Stromal cell of bone marrow (primary cell): ENCODE measurements at regions not wholly inside any gene's neighbourhood (a gene's known extent, or its start where the extent isn't known, plus 50 kb on each side); places are given as distances from the start of the nearest gene placed in this dataset.

Experiments
- DNase-seq: peaks from one replicate; pipeline ENCODE4 v3.0.0-alpha.2; 2012; ENCODE audit warnings: low read depth

DNA sequence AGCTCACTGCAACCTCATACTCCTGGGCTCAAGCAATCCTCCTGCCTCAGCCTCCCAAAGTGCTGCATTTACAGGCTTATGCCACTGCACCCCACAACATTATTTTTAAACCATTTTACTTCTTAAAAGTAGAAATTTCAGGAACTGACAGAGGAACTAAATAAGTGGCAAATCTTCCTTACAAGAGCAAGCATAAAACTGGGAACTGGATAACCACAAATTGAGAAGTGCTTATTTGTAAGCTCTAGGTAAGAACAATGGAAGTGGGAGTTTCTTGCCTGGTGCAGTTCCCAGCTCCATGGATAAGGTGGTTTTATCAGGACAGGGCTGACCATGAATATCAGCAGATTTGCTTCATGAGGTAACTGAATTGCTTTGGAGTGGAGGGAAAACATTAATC lies 655.2 kb downstream of the DIPK2A start:
- DNase-seq: no peak

DNA sequence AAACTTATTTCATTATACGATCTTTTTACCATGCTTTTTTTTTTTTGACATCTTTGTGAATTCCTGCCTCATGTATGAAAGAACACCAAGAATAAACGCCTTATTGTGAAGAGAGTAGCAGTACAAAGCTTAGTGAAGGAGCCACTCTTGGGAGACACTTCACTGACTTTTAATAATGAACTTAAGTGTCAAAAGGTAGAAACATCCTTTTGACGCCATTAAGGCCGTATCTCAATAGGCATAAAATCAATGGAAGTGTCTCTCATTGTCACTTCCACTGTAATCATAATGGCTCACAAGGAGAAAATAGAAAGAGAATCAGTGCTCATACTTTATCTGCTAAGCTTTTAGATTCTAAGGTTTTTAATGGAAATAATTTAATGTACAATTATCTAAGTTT lies 657.8 kb downstream of the DIPK2A start:
- no peak for DNase-seq

DNA sequence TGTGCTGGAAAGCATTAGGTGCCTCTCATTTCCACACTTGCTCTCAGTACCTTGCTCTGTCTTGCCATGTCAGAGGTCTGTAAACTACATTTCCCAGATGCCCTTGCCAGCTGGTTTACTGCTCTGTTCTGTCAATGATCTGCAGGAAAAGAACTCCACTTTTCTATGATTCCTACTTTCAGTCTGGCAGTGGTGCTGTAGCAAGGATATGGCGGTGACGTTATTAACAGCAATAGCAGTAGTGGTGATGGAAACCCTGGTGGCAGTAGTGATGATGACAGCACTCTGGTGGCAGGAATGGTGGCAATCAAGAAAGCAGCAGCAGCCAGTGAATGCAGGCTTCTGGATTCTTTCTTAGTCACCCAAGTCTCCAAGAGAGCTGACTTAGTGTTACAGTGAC lies 665.2 kb downstream of the DIPK2A start:
- DNase-seq: no peak

DNA sequence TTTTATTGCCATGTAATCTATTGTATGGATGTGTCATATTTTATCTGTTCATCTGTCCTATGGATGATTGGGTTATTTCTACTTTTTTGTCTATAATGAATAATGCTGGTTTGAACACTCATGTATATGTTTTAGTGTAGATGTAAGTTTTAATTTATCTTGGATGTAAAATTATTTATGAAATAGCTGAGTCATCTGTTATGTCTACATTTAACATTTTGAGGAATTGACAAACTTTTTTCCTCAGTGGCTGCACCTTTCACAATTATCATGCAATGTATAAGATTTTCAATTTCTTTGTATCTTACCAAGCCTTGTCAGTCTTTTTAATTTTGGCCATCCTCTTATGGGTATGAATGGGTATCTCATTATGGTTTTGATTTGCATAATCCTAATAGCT lies 666.4 kb downstream of the DIPK2A start:
- no peak for DNase-seq

DNA sequence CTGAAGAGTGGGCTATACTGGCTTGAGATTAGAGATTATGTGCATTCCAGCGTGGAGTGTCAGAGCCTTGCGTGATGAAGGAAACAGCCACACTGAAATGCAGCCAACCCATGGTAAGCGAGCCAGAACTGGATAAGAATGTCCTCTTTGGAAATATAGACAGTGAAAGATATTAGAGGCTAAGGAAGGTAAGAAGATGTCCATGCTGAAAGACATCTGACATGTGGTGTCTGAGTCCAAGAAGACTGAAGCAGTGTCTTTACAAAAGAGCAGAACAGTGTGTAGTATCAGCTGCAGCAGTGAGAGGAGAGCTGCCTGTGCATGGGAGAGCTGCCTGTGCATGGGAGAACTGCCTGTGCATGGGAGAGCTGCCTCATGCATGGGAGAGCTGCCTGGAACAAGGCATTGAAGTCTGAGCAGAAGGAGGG lies 672.2 kb downstream of the DIPK2A start:
- peak; percentile 18 for DNase-seq

DNA sequence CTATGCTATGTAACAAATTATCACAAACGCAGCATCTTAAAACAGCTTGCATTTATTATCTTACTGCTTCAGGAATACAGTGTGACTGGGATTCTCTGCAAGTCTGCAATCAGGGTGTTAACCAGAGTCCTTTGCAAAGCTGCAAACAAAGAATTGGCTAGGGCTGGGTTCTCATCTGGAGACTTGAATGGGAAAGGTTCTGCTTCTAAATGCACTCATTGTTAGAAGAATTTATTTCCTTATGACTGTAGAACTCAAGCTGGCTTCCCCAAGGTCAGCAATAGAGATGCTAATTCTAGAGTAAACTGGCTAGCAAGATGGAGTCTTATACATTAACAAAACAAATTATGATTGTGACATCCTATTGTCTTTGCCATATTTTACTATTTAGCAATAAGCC lies 673.7 kb downstream of the DIPK2A start:
- DNase-seq: no peak

DNA sequence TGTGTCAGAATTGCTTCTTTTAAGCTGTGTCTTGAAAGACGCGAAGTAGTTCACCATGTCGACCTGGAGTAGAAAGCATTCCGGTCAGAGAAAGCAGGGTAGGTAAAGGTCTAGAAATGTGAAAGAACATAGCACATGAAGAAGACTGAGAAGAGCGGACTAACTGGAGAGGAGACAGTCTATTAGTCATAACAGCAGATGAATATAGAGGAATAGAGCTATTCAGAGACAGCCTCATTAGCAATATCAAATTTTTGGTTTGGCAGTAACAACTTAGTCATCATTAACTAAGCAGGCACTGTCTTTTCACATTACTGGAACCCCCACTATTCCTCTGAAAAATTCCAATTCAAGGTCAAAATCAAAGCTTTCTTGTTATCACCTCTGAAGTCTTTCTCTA lies 678.8 kb downstream of the DIPK2A start:
- no peak for DNase-seq

DNA sequence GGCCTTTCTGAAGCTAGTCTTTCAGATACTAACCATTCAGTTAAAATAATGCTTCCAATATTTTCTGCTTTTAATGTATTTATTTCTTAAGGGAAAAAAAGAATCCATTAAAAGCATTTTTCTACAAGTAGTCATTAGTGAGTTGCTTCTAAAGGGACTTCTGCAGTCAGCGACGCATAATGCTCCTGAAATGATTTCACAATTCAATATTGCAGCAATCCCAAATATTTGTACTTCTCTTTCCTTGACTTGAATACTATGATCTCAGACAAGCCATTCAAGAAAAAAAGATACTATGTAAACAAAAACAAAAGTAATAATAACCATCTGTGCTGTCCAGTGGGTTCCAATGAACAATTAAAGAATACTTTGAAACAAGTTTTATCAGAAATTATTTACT lies 681.0 kb downstream of the DIPK2A start:
- DNase-seq: peak; percentile 25

DNA sequence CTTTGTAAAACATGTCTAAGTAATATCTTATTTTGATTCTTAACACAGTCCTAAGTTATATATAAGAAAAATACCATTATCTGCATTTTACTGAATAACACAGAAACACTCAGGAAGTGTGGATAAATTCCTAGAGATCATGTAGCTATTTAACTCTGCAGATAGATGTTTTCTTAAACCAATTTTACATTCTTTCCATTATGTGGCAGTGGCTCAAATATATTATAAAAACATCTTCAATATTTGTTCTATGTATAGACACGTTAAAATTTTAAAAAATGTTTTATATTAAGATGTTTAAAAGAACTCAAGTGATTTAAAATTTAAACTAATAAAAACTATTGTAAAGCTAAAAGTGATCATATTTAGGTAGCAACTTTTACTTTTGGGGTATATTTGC lies 683.8 kb downstream of the DIPK2A start:
- no peak for DNase-seq

DNA sequence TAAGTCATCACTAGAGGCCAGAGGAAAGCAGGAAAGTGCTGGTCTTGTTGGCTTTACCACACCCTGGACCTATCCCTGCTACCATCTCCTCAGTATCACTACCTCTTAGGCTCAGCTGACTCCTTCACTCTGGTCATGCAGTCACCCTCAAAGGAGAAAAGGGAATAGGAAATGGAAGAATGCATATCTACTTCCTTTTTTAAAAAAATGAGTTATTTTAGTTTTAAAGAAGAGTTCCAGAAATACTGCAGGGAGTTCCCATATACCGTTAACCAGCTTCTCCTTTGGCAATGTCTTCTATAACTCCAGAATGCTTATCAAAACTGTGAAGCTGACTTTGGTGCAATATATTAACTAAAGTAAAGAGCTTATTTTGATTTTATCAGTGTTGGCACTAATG lies 688.6 kb downstream of the DIPK2A start:
- DNase-seq: no peak

DNA sequence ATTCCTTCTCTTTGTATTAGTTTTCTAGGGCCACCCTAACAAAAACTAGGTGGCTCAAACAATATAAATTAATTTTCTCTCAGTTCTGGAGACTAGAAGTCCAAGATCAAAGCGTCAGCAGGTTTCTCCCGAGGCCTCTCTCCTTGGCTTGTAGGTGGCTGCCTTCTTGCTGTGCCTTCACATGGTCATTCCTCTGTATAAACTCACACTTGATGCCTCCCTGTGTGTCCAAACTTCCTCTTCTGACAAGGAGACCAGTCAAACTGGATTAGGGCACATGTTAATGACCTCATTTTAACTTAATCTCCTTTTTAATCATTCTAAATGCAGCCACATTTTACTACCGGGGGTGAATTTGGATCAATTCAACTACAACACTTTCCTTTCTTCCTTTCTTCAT lies 691.1 kb downstream of the DIPK2A start:
- no peak for DNase-seq

DNA sequence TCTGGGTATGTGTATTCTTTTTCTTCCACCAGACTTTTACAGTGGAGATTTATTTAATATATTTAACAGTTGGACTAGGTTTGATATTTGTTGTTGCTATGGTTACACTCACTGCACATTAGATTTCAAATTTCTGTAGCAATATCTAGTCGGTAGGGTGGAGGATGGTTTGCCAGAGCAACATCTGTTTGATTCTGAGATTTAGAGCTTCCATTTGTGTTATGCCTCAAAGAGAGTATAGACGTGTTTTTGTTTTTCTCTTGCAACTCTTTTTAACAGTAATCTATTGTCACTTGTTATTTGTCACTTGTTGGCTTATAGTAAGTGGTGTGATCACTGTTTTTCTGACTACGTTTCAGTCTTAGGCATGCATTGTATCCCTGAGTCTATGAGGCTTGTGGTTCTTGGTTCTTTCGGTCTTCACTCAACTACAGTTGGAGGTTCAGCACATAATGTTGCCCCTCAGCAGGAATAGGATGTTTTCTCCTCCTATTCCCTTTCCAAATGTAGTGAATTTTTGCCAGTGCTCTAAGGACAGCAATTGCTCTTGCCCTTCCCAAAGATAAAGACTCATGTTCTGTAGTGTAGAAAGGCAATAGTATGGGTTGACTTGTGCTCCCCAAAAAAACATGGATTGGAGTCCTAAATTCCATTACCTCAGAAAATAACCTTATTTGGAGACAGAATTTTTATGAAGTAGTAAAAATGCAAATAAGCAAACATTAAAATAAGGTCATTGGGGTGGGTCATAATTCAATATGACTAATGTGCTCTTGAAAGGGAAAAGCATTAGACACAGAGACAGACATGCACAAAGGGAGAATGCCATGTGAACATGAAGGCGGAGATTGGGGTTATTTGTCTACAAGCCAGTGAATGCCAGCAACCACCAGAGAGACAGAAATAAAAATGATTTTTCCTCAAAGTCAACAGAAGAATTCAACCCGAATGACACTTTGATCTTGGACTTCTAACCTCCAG lies 692.1 kb downstream of the DIPK2A start:
- no peak for DNase-seq

DNA sequence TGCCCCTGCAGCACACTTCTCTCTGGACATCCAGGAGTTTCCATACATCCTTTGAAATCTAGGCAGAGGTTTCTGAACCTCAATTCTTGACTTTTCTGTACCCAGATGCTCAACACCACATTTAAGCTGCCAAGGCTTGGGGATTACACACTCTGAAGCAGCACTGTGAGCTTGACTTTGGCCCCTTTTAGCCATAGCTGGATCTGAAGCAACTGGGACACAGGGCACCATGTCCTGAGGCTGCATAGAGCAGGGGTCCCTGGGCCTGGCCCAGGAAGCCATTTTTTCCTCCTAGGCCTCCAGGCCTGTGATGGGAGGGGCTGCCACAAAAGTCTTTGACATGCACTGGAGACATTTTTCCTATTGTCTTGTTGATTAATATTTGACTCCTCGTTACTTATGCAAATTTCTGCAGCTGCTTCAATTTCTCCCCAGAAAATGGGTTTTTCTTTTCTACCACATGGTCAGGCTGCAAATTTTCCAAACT lies 694.0 kb downstream of the DIPK2A start:
- no peak for DNase-seq

DNA sequence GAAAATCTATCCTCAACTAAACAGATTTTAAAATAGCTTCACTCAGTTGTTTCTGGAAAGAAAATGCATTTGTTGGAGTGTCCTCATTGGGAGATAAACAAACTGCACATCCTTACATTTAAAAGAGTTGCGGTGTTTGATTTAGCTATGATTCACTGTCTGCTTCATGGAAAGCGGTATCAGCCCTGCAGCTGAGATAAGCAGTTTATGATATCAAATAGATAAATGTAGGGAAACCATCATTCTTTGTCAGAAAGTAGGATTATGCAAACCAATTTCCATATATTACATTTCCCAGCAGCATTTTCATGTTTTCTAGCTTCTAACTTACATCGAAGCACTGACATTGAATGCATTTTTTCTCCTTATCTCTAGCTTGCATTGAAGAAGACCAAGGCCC lies 698.9 kb downstream of the DIPK2A start:
- DNase-seq: no peak

DNA sequence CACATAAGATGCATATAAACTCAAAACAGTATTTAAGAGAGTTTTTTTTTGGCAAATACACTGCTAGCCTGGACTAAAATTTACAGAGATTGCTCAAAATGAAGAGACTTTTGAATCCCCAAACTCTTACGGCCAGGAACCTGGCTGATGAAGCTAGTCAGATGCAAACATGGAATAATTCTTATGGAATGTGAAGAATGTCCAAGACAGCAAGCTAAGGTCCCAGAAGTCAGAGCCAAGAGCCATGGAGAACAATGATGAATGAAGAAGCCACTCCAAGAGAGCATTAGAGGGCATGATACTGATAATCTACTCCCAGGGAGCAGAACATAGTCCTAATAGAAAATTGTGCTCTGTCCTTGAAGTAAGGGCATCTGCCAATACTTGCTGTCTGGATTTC lies 705.5 kb downstream of the DIPK2A start:
- DNase-seq: no peak

DNA sequence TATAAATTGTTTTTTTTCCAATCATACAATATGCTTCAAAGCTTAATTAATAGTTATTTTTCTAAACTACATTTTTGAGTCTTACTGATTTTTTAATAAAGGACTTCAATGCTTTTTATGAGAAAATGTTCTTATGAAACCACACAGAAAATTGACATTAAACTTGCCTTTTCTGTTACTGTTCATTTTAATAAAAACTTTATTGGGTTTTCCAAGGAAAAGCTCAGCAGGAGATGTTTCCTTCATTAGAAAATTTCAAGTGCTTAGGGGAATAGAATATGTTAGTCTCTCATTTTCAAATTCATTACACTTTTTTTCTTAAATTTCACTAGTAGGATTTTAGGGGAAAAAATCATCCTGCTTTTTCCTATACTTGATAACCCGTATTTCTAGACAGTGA lies 711.4 kb downstream of the DIPK2A start:
- no peak for DNase-seq

DNA sequence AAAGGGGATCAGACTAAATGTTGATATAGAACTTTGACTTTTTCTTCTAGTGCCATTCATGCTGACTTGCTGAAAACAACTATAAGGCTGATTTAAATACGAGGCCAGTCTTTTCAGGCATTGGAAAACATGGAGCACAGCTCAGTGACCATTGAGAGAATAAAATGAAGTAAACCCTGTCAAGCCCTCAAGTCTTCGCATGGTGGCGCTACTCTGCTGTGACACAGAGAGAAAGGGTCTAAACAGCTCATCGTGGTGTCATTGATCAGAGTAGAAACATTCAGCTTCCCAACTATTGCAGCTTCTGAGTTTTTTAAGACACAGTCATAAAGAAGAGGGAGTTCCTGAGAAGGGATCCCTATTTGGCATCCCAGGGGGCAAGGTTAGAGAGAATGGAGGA lies 716.2 kb downstream of the DIPK2A start:
- no peak for DNase-seq

DNA sequence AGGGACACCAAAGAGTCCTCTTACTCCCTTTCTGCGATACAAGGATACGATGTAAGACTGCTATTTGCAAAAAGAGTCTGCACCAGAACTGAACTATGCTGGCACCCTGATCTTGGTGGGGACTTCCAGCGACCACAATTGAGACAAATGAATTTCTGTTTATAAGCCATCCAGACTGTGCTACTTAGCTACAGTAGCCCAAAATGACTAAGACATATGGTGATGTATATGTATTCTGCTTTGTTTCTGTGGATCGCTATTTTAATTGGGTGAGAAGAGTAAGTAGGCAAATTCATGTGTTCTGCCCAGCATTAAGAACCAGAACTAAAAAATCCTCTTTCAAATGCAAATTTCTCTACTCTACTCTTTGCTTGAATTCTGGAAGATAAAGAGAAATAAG lies 720.9 kb downstream of the DIPK2A start:
- DNase-seq: no peak

DNA sequence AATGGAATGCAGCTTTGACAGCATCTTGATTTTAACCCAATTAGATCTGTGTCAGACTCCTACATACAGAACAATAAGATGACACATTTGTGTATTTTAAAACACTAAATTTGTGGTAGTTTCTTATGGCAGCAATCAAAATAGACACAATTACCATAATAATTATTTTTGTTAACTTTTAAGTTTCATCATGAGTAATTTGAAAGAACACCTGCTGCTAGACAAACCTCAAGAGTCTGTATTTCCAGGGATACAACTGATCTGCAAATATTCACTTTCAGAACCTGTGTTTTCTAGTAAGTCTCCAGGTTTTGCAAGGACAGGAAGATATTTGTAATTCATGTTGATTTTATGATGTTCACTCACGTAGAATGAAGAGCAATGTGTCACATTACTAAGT lies 736.8 kb downstream of the DIPK2A start:
- no peak for DNase-seq

DNA sequence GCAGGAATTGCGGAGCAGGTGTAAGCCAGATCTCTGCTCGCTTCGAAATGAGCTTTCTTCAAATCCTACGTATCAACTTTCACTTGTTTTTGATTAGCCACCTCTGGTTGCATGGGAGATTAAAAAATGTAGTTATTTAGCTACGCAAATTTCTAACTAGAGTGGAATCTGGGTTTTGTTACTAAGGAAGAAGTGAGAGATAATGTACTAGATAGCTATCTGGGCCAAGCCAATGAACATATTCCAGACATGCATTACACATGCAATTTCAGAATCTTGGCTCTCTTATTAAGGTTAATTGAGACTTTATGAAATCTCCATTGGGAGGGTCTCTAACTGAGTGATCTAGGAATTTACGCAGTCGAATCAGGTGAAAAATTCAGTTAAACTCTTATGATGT lies 765.7 kb downstream of the DIPK2A start:
- no peak for DNase-seq

DNA sequence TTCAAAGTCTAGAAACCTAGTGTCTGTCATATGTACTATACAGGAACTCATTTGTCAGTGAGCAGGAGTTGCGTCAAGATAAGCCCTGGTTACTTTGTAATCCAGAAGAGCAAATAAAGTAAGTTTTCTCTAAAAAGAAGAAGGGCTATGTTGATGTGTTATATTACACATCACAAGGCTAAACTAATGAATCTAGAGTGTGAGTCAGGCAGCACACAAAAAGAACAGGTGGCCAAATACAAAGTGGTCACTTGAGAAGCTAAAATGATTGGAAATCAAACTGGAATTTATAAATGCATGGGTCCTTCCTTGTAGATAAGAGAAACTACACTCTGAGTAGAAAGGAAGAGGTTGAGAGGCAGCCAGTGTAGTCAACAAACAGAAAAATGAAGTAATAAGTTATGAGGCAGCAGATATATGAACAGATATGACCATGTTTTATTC lies 771.6 kb downstream of the DIPK2A start:
- DNase-seq: no peak

DNA sequence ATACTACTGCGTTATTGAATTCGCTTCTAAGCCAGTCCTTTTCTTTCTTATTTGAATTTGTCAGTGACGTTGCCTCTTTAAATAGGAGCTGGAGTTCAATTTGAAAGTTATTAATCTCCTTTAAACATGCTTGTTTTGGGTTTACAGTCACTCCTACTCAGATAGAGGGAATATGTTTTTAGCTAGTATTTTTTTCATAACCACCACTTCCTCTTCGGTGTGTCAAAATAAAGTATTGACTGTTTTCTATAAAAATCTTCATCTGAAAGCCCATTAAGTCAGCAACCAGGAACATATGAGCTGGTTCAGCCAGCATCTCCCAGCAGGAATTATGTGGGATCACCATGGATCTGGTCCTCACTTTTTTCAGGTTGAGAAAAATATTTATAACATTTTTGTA lies 772.9 kb downstream of the DIPK2A start:
- DNase-seq: no peak

DNA sequence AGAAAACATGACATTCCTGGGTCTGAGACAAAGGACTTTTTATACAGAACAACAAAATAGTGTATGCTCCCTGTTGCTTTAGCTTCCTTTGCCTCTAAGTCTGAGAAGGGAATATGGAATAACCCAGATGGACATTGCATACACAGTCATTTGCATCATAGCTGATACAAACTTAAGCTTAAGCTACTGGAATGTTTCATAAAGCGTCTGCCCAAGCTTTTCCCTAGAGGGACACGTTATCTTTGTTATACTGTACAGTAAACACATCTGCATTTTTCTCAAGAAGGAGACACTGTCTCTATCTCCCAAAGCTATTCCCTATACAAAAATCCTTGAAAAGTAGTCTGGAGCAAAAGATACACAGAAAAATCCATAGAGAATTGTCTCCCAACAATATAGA lies 775.0 kb downstream of the DIPK2A start:
- no peak for DNase-seq
